K562 (cell line): ENCODE measurements at regions not wholly inside any gene's neighbourhood (a gene's known extent, or its start where the extent isn't known, plus 50 kb on each side); places are given as distances from the start of the nearest gene placed in this dataset.

Experiments used
- FOSL1 ChIP-seq: fragments of 200-800 bp; sonication (Bioruptor generic); conservative IDR thresholded peaks from 2 replicates; pipeline ENCODE4 v1.6.1; 2016; ENCODE audit warnings: missing genetic modification characterization, missing compliant biosample characterization
- FOXA1 ChIP-seq: fragments of 450-650 bp; IDR thresholded peaks from 2 replicates; pipeline ENCODE4 v1.6.1; 2016; ENCODE audit warnings: mild to moderate bottlenecking, borderline replicate concordance
- HDAC6 ChIP-seq: IDR thresholded peaks from 2 replicates; pipeline ENCODE4 v1.6.1; 2012; ENCODE audit warnings: low read depth, mild to moderate bottlenecking, control low read depth, inconsistent platforms, low read length, moderate library complexity
- KLF16 ChIP-seq: IDR thresholded peaks from 2 replicates; pipeline ENCODE4 v1.6.1; 2016; ENCODE audit warnings: antibody characterized with exemption
- MEIS2 ChIP-seq: fragments of 450-650 bp; IDR thresholded peaks from 2 replicates; pipeline ENCODE4 v1.6.1; 2014; ENCODE audit warnings: mild to moderate bottlenecking; ENCODE audit not compliant: partially characterized antibody
- POLR2A ChIP-seq: fragments of 450-650 bp; conservative IDR thresholded peaks from 2 replicates; pipeline ENCODE4 v1.6.1; 2016
- POLR2AphosphoS5 ChIP-seq: IDR thresholded peaks from 2 replicates; pipeline ENCODE4 v1.6.1; 2011; ENCODE audit warnings: mild to moderate bottlenecking, low read depth, low read length, moderate library complexity; ENCODE audit not compliant: control insufficient read depth, insufficient read depth
- TGIF2 ChIP-seq: sonication (generic); formaldehyde crosslinking; IDR thresholded peaks from 2 replicates; pipeline ENCODE4 v1.8.1; 2022; ENCODE audit warnings: mild to moderate bottlenecking, missing genetic modification reagents, moderate library complexity
- TF ChIP-seq, protein P1 (sequence below): sonication (generic); formaldehyde crosslinking; IDR thresholded peaks from 2 replicates; pipeline ENCODE4 v1.9.0; 2022; ENCODE audit warnings: mild to moderate bottlenecking, missing genetic modification reagents

- TF ChIP-seq MEIS2 (no peak), POLR2A (no peak), HDAC6 (no peak), FOSL1 (no peak), POLR2AphosphoS5 (no peak), FOXA1 (no peak), KLF16 (no peak), TGIF2 (CRISPR knock-in tag) (no peak)
- TF ChIP-seq, protein P1, sequence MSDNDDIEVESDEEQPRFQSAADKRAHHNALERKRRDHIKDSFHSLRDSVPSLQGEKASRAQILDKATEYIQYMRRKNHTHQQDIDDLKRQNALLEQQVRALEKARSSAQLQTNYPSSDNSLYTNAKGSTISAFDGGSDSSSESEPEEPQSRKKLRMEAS (CRISPR knock-in tag), result no peak
These were observed 374.5 kb upstream of the NBEA start for GRCh38 chr13:34567597-34567996.
